HG02870 (cell line): ENCODE measurements at regions not wholly inside any gene's neighbourhood (a gene's known extent, or its start where the extent isn't known, plus 50 kb on each side); places are given as distances from the start of the nearest gene placed in this dataset.
A peak's percentile ranks its signal among the peaks of the same experiment; 100 is the strongest.

ENCODE experiments used
- ATAC-seq: cut with Tn5 transposase; IDR thresholded peaks from one replicate; pipeline ENCODE4 v1.9.1; 2021; ENCODE audit warnings: mild to moderate bottlenecking, moderate library complexity; ENCODE audit not compliant: unreplicated experiment

DNA sequence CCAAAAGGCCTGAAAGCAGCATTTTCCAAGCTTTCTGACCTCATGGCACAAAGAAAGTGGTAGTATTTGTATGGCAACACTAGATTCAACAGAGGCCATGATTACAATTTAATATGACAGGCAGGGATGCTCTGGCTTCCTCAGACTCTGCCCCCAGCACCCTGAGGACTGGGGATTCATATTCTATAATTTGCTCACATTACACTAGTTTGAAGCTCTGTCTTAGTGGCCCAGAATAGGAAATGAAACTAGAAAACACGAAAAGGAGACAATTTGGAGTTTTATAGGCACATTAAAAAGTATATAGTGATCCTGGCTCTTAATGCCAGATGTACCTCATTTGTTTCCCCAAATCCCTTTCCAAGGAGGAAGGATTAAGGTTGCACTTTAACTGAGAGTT lies 173.0 kb upstream of the STK17B start:
- ATAC-seq, result peak; percentile 59

- ATAC-seq, result no peak
Observed at GRCh38 chr2:196353717-196354116, 182.3 kb upstream of the STK17B start.

DNA sequence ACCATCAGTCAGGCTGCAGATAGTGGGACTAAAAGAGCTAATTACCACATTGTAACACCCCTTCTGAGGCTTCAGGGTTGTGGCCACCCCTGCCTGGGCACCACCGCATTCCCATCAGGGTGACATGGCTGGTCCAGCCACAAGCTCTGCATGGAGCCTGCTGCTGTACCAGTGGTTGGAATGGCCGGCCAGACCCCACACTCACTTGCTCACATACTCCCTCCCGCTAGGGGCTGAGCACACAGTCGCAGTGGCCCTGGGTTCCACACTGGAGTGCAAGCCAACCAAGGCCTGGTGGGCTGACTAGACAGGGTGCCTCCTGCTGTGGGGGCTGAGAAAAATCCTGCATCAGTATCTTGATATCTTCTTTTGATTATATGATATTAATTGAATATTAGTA lies 182.8 kb upstream of the STK17B start:
- no peak for ATAC-seq

DNA sequence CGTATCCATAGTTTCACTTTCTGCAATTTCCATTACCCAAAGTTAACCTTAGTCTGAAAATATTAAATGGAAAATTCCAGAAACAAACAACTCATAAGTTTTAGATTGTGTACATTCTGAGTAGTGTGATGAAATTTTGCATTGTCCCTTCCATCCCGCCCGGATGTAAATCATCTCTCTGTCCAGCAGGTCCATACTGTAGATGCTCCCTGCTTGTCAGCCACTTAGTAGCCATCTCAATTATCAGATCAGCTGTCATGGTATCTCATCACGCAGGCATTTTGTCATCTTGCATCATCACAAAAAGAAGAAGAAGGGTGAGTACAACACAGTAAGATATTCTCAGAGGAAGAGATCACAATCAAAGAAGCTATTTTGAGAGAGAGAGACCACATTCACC lies 185.0 kb upstream of the STK17B start:
- ATAC-seq, result no peak

- no peak for ATAC-seq
Observed at GRCh38 chr2:196360650-196361049, 189.3 kb upstream of the STK17B start.

DNA sequence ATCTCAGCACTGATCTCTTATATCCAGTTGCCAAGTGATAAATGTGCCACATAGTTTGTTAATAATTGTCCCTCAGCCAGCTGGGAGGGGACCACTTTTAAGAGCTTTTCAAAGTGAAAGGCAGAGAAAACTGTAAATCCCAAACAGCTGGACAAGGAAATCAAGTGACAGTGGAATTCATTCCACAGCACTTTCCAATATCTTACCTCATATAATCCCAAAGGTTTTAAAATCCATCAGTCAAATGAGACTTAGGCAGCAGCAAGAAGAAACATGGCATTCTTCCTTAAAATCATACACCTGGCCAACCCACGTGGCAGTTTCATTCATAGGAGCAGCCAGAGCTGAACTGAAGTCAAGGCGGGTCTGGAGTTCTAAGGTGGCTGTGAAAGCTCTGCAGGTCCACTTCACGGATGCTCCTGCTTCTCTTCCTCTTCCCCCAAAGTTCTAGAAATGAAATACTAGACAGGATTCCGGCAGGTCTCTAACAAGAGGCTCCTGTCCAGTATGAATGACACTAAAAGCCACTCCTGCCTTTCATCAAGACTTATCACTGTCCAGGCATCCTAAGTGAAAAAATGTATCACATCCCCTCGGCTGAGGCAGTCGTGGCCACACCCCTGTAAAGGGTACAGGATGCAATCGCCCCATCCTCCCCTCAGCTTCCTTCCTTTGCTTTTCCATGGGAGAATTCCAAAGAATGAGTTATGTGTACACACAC lies 190.4 kb upstream of the STK17B start:
- no peak for ATAC-seq

GRCh38 chr2:196362973-196363549 lies 191.7 kb upstream of the STK17B start:
- no peak for ATAC-seq

DNA sequence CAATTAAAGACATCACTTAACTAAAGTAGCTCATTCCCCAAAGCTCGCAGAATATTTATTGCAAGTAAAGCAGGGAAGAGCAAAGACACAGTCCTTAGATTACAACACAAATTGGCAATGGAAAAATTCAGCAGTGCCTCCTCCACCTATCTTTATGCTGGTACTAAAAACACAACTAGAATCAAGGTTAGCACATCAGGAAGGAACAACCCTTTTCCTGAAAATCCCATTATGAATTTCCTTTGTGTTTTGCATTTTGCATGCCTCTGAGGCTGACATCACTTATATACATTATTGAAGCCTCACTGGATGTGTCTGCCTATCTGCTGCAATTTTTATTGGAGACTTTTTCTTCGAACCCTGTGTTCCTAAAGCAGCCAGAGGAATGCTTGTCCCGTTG lies 193.8 kb upstream of the STK17B start:
- no peak for ATAC-seq

GRCh38 chr2:196365923-196366322 lies 194.5 kb upstream of the STK17B start:
- ATAC-seq, result no peak

GRCh38 chr2:196367633-196368032 lies 196.3 kb upstream of the STK17B start:
- ATAC-seq, result no peak

DNA sequence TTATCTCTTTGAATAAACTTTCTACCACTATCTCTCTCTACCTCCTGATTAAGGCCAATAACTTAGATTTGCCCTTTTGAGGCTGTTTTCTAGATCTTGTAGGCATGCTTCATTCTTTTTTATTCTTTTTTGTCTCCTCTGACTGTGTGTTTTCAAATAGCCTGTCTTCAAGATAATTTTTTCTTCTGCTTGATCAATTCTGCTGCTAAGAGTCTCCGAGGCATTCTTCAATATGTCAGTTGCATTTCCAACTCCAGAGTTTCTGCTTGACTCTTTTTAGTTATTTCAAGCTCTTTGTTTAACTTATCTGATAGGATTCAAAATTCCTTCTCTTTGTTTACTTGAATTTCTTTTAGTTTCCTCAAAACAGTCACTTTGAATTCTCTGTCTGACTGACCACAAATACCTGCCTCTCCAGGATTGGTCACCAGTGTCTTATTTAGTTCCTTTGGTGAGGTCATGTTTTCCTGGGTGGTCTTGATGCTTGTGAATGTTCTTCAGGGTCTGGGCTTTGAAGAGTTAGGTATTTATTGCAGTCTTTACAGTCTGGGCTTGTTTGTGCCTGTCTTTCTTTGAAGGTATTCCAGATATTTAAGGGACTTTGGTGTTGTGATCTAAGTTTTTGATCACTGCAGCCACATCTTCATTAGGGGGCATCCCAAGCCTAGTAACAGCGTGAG lies 197.3 kb upstream of the STK17B start:
- ATAC-seq, result no peak

GRCh38 chr2:196369967-196370366 lies 198.6 kb upstream of the STK17B start:
- no peak for ATAC-seq

GRCh38 chr2:196370381-196370780 lies 199.0 kb upstream of the STK17B start:
- ATAC-seq, result no peak

GRCh38 chr2:196372276-196372809 lies 201.0 kb upstream of the STK17B start:
- no peak for ATAC-seq

DNA sequence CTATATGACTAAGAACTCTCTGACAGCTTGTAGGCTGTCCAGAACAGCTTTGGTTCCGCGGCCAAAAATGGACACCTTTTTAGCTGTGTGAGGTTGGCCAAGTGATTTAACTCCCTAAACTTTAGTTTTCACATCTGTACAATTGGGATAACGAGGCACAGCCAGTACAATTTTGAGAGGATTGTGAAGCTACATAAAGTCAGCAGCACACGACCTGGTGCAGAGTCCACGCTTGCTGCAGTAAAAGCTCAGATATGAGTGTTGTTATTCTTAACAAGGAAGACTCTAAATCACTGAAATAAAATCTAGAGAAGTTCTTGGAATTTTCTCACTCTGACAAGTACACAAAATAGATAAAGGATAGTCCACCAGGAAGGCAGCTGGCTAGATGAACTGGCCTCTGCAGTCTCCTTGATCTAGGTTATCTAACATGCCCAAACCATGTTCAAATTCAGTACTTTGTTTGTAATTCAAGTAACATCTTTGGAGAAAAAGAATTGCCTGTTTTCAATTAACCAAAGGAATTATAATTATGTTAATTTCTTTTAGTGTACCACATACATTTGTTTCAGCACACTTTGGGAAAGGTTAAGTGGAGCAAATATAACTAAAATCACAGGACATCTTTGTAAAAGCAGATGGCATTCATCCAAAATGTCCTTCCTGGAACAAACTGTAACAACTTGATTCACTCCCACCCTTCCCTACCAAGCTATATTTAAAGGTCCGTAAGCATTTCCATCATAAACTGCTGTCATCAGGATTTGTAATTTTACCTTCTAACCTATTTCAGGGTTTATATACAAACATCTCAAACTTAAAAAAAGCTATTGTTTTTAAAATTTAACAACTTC lies 201.7 kb upstream of the STK17B start:
- ATAC-seq, result no peak

DNA sequence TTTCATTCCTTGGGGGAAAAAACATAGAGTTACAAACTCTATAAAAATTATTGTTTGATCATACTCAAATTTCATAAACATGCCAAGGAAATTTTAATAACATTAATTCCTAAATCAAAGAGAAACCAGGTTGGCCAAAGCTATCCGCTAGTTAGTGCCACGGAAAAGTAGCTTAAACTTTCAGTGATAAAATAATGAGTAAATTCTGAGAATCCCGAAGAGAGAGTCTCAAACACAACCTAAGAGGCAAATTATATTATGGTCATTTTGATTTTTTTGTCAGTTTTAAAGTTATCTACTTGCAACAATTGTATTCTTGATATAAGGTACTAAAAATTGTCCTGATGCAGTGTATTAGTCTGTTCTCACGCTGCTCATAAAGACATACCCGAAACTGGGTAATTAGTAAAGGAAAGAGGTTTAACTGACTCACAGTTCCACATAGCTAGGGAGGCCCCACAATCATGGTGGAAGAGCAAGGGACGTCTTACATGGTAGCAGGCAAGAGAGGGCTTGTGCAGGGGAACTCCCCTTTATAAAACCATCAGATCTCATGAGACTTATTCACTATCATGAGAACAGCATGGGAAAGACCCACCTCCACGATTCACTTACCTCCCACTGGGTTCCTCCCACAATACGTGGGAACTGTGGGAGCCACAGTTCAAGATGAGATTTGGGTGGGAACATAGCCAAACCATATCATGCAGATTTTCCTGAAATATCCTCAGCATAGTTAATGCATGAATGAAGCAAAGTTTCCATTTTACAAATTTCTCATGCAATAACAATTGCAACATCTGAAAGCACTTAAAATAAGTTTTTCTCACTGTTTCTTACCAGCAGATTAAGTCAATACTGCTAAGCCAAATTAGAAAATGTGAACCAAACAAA lies 205.9 kb upstream of the STK17B start:
- ATAC-seq, result peak; percentile 62

DNA sequence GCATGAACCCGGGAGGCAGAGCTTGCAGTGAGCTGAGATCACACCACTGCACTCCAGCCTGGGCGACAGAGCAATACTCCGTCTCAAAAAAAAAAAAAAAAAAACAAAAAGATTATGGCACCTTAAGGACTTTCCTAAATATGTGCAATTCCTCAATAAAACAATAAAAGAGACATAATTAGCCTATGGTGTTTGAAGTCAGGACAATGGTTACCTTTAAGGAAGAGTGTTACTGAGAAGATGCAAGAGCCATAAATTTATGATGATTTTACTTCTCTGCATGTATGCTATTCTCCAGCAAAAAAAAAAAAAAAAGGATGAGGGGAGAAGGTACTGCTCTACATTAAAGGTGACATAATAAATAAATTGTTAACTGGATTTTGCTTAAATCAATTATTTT lies 208.2 kb upstream of the STK17B start:
- ATAC-seq, result no peak

- no peak for ATAC-seq
Observed at GRCh38 chr2:196380098-196380497, 208.7 kb upstream of the STK17B start.

GRCh38 chr2:196380575-196380974 lies 209.2 kb upstream of the STK17B start:
- ATAC-seq, result no peak

GRCh38 chr2:196381464-196381863 lies 210.1 kb upstream of the STK17B start:
- ATAC-seq, result no peak
